K562 (cell line): ENCODE measurements at regions not wholly inside any gene's neighbourhood (a gene's known extent, or its start where the extent isn't known, plus 50 kb on each side); places are given as distances from the start of the nearest gene placed in this dataset.

Experiments
- ATAC-seq: fragments of 200-7000 bp; cut with Tn5 transposase; 3 replicates; pipeline ENCODE4 v1.9.1; 2020; ENCODE audit warnings: moderate library complexity
- BruUV-seq: library from RNA; stranded (reverse); fragments of 400-500 nt; replicated peaks from 2 replicates; lab custom pipeline; 2021; lab: Mats Ljungman, UMichigan
- CTCF ChIA-PET: fragments of 300-600 bp; formaldehyde crosslinking; extraction: SDS; loops from one replicate; lab custom pipeline; 2021; ENCODE audit warnings: low intra/inter-chr PET ratio; lab: Yijun Ruan, JAX
- POLR2A ChIA-PET: fragments of 300-600, 350-650 bp; sonication (Branson Sonifier 250); formaldehyde crosslinking; extraction: SDS; loops from one replicate; lab custom pipeline; 2021; ENCODE audit warnings: antibody characterized with exemption, inconsistent platforms; lab: Yijun Ruan, JAX
- DNase-seq, 4 experiments: peaks; one replicate each; pipeline versions ENCODE4 v3.0.0 to v3.0.0-alpha.2; 2011 to 2018; ENCODE audit warnings: low spot score in 3 of 4, mixed read lengths in 3 of 4; ENCODE audit errors: extremely low read depth in 1 of 4
- FAIRE-seq: peaks from 2 replicates; lab custom pipeline; 2011; peaks lifted over from hg19 to GRCh38; lab: Jason Lieb, UNC
- H2AFZ ChIP-seq: 2 replicates; pipeline ENCODE4 v1.6.0; 2011; ENCODE audit warnings: low read depth, low read length, control low read depth, inconsistent platforms
- H3K27ac ChIP-seq: fragments of 200-600 bp; 3 replicates; pipeline ENCODE4 v1.8.0; 2011; ENCODE audit warnings: low read depth, mild to moderate bottlenecking, control low read depth, inconsistent platforms, low read length, moderate library complexity, mixed read lengths; ENCODE audit errors: extremely low read depth
- H3K27me3 ChIP-seq, 2 experiments: fragments of 300-600 bp in 1 of 2; 2 replicates in 1 of 2; 3 replicates in 1 of 2; pipeline versions ENCODE4 v1.6.0 to v1.8.0; 2011; ENCODE audit warnings: inconsistent platforms in 2 of 2, low read length in 2 of 2, mild to moderate bottlenecking in 1 of 2, mixed read lengths in 1 of 2, moderate library complexity in 1 of 2; ENCODE audit not compliant: control insufficient read depth in 2 of 2, insufficient read depth in 2 of 2
- H3K36me3 ChIP-seq: fragments of 300-600 bp; 3 replicates; pipeline ENCODE4 v1.8.0; 2011; ENCODE audit warnings: mild to moderate bottlenecking, low read length, inconsistent platforms; ENCODE audit not compliant: control insufficient read depth, insufficient read depth
- H3K4me1 ChIP-seq, 2 experiments: fragments of 200-600 bp in 1 of 2; replicated peaks in 1 of 2; 2 replicates in 1 of 2; 3 replicates in 1 of 2; pipeline versions ENCODE4 v1.5.1 to v1.8.0; 2011; ENCODE audit warnings: inconsistent platforms in 2 of 2, low read length in 2 of 2, mild to moderate bottlenecking in 1 of 2, mixed read lengths in 1 of 2, moderate library complexity in 1 of 2; ENCODE audit not compliant: control insufficient read depth in 2 of 2, insufficient read depth in 2 of 2
- H3K4me2 ChIP-seq: 2 replicates; pipeline ENCODE4 v1.6.1; 2011; ENCODE audit warnings: low read length, control low read depth, inconsistent platforms, mixed read lengths; ENCODE audit not compliant: insufficient read depth
- H3K4me3 ChIP-seq: fragments of 200-600 bp; sonication (generic), shearing (Covaris generic); 2 replicates; pipeline ENCODE4 v1.5.1; 2016; ENCODE audit warnings: control low read depth, inconsistent platforms
- H3K79me2 ChIP-seq: fragments of 200-600 bp; 3 replicates; pipeline ENCODE4 v1.8.0; 2011; ENCODE audit warnings: low read length, inconsistent platforms; ENCODE audit not compliant: control insufficient read depth, insufficient read depth
- H3K9ac ChIP-seq, 2 experiments: 2 replicates each; pipeline versions ENCODE4 v1.6.0 to v1.6.1; 2011; ENCODE audit warnings: low read depth in 2 of 2, low read length in 2 of 2, control low read depth in 1 of 2, inconsistent platforms in 1 of 2, mild to moderate bottlenecking in 1 of 2, mixed read lengths in 1 of 2; ENCODE audit not compliant: insufficient read depth in 1 of 2
- H3K9me1 ChIP-seq: one replicate; pipeline ENCODE4 v1.6.0; 2011; ENCODE audit warnings: inconsistent platforms, mild to moderate bottlenecking, low read length, moderate library complexity; ENCODE audit not compliant: control insufficient read depth, insufficient read depth
- H3K9me3 ChIP-seq: replicated peaks from 2 replicates; pipeline ENCODE4 v1.5.1; 2011; ENCODE audit warnings: low read depth, low read length, inconsistent platforms; ENCODE audit not compliant: control insufficient read depth, insufficient read depth
- H4K20me1 ChIP-seq: replicated peaks from 2 replicates; pipeline ENCODE4 v1.6.1; 2011; ENCODE audit warnings: low read length, inconsistent platforms, mixed read lengths; ENCODE audit not compliant: control insufficient read depth, insufficient read depth
- ATF7 ChIP-seq: fragments of 450-650 bp; IDR thresholded peaks from 2 replicates; pipeline ENCODE4 v1.7.1; 2014; ENCODE audit warnings: mild to moderate bottlenecking, moderate library complexity
- CAMTA2 ChIP-seq: fragments of 250-450 bp; sonication (Bioruptor Pico); conservative IDR thresholded peaks from 2 replicates; pipeline ENCODE4 v1.5.1; 2022
- DPF2 ChIP-seq: fragments of 450-650 bp; IDR thresholded peaks from 2 replicates; pipeline ENCODE4 v1.6.1; 2016
- ETV6 ChIP-seq, 3 experiments: fragments of 150-350 bp in 1 of 3; sonication (generic) in 1 of 3; formaldehyde crosslinking in 1 of 3; IDR thresholded peaks; 2 replicates each; pipeline versions ENCODE4 v1.6.1 to v1.8.0; 2014 to 2022; ENCODE audit warnings: borderline replicate concordance in 2 of 3, low read depth in 2 of 3, antibody characterized with exemption in 1 of 3, low read length in 1 of 3, mild to moderate bottlenecking in 1 of 3, missing genetic modification reagents in 1 of 3
- GTF2A2 ChIP-seq: IDR thresholded peaks from 2 replicates; pipeline ENCODE4 v1.6.1; 2016; ENCODE audit warnings: mild to moderate bottlenecking, missing genetic modification characterization, missing compliant biosample characterization
- HNRNPH1 ChIP-seq: fragments of 200-400 bp; formaldehyde crosslinking; optimal IDR thresholded peaks from 2 replicates; pipeline ENCODE3; 2017; ENCODE audit warnings: low read depth, mild to moderate bottlenecking, low read length, moderate library complexity
- HNRNPK ChIP-seq: fragments of 200-400 bp; formaldehyde crosslinking; IDR thresholded peaks from one replicate; pipeline ENCODE4 v1.6.1; 2018; ENCODE audit warnings: mild to moderate bottlenecking, low read depth, low read length; ENCODE audit not compliant: poor library complexity, severe bottlenecking
- OTX1 ChIP-seq: fragments of 450-650 bp; formaldehyde crosslinking; IDR thresholded peaks from 2 replicates; pipeline ENCODE4 v1.4.0; 2022; ENCODE audit warnings: mild to moderate bottlenecking
- PURB ChIP-seq: sonication (generic); formaldehyde crosslinking; IDR thresholded peaks from 2 replicates; pipeline ENCODE4 v1.9.0; 2021; ENCODE audit warnings: low read depth, mild to moderate bottlenecking, missing genetic modification reagents
- RB1 ChIP-seq: fragments of 450-650 bp; IDR thresholded peaks from 2 replicates; pipeline ENCODE4 v1.6.1; 2017; ENCODE audit warnings: low read depth, mild to moderate bottlenecking
- ZKSCAN8 ChIP-seq: fragments of 200-800 bp; sonication (Bioruptor generic); IDR thresholded peaks from 2 replicates; pipeline ENCODE4 v1.6.1; 2016; ENCODE audit warnings: missing genetic modification characterization, missing compliant biosample characterization
- ZNF444 ChIP-seq: fragments of 250-450 bp; sonication (Bioruptor Pico); IDR thresholded peaks from 2 replicates; pipeline ENCODE4 v1.4.0; 2020; ENCODE audit warnings: mild to moderate bottlenecking, moderate library complexity
- ZNF696 ChIP-seq: fragments of 250-450 bp; sonication (Bioruptor Pico); conservative IDR thresholded peaks from 2 replicates; pipeline ENCODE4 v1.4.0; 2020; ENCODE audit warnings: mild to moderate bottlenecking, moderate library complexity
- ZNF764 ChIP-seq: fragments of 250-450 bp; sonication (Bioruptor Pico); IDR thresholded peaks from 2 replicates; pipeline ENCODE4 v1.4.0; 2020; ENCODE audit warnings: low read depth, mild to moderate bottlenecking, moderate library complexity
- ZNF778 ChIP-seq: fragments of 450-650 bp; formaldehyde crosslinking; IDR thresholded peaks from 2 replicates; pipeline ENCODE4 v1.4.0; 2020; ENCODE audit warnings: mild to moderate bottlenecking, moderate library complexity
- ZZZ3 ChIP-seq: fragments of 450-650 bp; IDR thresholded peaks from 2 replicates; pipeline ENCODE4 v1.6.1; 2016; ENCODE audit warnings: antibody characterized with exemption, mild to moderate bottlenecking, moderate library complexity
- WGBS: fragments of 100-300 bp; shearing (Covaris generic); methylation state at CpG from one replicate; pipeline ENCODE4 v1.1.6; 2016; ENCODE audit warnings: low coverage, mixed read lengths; ENCODE audit not compliant: insufficient coverage; ENCODE audit errors: missing lambda C conversion rate; 5-methylcytosine and 5-hydroxymethylcytosine counted together
- in situ Hi-C: fragments of 300-500 bp; cut with MboI; formaldehyde crosslinking; loops from 4 replicates; pipeline ENCODE4 v1.15.0; 2018; ENCODE audit warnings: inconsistent platforms, mixed read lengths
- intact Hi-C: fragments of 100-400 bp; cut with micrococcal nuclease; formaldehyde crosslinking; loops from 2 replicates; pipeline ENCODE4 v1.14.2; 2022
- TF ChIP-seq, protein P1 (sequence below), 3 experiments: IDR thresholded peaks in 2 of 3; conservative IDR thresholded peaks in 1 of 3; 2 replicates each; pipeline ENCODE4 v1.5.1; 2011 to 2012; ENCODE audit warnings: low read length in 3 of 3, mild to moderate bottlenecking in 3 of 3, control low read depth in 2 of 3, improper control_type of control experiment in 1 of 3, inconsistent platforms in 1 of 3, low read depth in 1 of 3, mixed read lengths in 1 of 3, moderate library complexity in 1 of 3; ENCODE audit not compliant: insufficient read depth in 2 of 3
- TF ChIP-seq, protein P2 (sequence below): fragments of 250-450 bp; sonication (Bioruptor Pico); IDR thresholded peaks from 2 replicates; pipeline ENCODE4 v1.5.0; 2022; ENCODE audit warnings: mild to moderate bottlenecking

DNA sequence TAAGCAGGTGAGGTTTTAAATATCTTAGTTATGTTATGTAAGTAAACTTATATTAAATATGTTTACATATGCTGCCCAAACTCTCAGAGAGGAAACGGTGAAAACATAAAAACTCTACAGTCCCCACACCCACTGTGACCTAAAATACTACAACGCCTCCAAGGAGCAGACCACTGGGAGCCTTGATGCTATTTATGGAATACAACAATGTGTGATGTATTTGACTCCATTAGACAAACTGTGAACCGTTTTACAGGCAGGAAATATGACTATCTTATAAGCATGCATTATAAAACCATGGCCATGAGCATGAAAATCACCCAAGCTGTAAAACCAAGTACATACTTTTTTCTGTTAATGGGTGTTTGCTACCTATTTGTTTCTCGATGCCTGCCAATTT, 379.5 kb upstream of the TBL1XR1 start:
- CTCF ChIA-PET: no interaction called here
- Histone ChIP-seq H3K27me3 (peaks cover 0 to 10% of the 10 kb centered on the region in 2 experiments; a peak in 1 of 5 replicates), H3K4me1 (no peaks in the 10 kb centered on the region), H3K9ac (no peak overlapping the region), H3K9me1 (no peaks in the 10 kb centered on the region), H3K4me3 (no peak overlapping the region), H3K9me3 (no peaks in the 10 kb centered on the region), H3K4me2 (no peak overlapping the region), H3K27ac (no peak overlapping the region), H2AFZ (no peak overlapping the region; the same call in 1 of the 2 replicates), H4K20me1 (no peaks in the 10 kb centered on the region), H3K79me2 (no peaks in the 10 kb centered on the region), H3K36me3 (no peaks in the 10 kb centered on the region)
- in situ Hi-C loops (no loop called here), intact Hi-C loops (no loop called here)
- ATAC-seq: no peak
- no TSS peak for BruUV-seq
- FAIRE-seq: no peak
- POLR2A ChIA-PET: no interaction called here
- WGBS: 18% methylated on average over 4 of the region's 4 CpGs
- DNase-seq: no peak
- no peak for TF ChIP-seq HNRNPH1
- TF ChIP-seq ZNF696 (CRISPR knock-in tag): no peak
- no peak for TF ChIP-seq PURB (CRISPR knock-in tag)
- no peak for TF ChIP-seq ETV6 (IDR thresholded peaks at IDR 0.05; ENCODE audit: borderline replicate concordance in 1 of 2, low read depth in 2 of 2, low read length in 1 of 2)
- no peak for TF ChIP-seq ETV6 (CRISPR knock-in tag; IDR thresholded peaks at IDR 0.05; ENCODE audit: borderline replicate concordance)
- TF ChIP-seq DPF2: no peak
- no peak for TF ChIP-seq RB1
- no peak for TF ChIP-seq ZKSCAN8 (CRISPR knock-in tag)
- no peak for TF ChIP-seq GTF2A2 (tag)
- no peak for TF ChIP-seq ZNF444
- TF ChIP-seq, protein P1, sequence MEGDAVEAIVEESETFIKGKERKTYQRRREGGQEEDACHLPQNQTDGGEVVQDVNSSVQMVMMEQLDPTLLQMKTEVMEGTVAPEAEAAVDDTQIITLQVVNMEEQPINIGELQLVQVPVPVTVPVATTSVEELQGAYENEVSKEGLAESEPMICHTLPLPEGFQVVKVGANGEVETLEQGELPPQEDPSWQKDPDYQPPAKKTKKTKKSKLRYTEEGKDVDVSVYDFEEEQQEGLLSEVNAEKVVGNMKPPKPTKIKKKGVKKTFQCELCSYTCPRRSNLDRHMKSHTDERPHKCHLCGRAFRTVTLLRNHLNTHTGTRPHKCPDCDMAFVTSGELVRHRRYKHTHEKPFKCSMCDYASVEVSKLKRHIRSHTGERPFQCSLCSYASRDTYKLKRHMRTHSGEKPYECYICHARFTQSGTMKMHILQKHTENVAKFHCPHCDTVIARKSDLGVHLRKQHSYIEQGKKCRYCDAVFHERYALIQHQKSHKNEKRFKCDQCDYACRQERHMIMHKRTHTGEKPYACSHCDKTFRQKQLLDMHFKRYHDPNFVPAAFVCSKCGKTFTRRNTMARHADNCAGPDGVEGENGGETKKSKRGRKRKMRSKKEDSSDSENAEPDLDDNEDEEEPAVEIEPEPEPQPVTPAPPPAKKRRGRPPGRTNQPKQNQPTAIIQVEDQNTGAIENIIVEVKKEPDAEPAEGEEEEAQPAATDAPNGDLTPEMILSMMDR (IDR thresholded peaks at IDR 0.05 in 2 of 3, conservative IDR thresholded peaks at IDR 0.05 in 1 of 3; ENCODE audit: insufficient read depth in 2 of 3, low read depth in 1 of 3, low read length in 3 of 3): no peak
- no peak for TF ChIP-seq OTX1 (CRISPR knock-in tag)
- TF ChIP-seq, protein P2, sequence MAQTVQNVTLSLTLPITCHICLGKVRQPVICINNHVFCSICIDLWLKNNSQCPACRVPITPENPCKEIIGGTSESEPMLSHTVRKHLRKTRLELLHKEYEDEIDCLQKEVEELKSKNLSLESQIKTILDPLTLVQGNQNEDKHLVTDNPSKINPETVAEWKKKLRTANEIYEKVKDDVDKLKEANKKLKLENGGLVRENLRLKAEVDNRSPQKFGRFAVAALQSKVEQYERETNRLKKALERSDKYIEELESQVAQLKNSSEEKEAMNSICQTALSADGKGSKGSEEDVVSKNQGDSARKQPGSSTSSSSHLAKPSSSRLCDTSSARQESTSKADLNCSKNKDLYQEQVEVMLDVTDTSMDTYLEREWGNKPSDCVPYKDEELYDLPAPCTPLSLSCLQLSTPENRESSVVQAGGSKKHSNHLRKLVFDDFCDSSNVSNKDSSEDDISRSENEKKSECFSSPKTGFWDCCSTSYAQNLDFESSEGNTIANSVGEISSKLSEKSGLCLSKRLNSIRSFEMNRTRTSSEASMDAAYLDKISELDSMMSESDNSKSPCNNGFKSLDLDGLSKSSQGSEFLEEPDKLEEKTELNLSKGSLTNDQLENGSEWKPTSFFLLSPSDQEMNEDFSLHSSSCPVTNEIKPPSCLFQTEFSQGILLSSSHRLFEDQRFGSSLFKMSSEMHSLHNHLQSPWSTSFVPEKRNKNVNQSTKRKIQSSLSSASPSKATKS (CRISPR knock-in tag): no peak
- no peak for TF ChIP-seq ATF7
- TF ChIP-seq CAMTA2: no peak
- no peak for TF ChIP-seq ZNF764
- no peak for TF ChIP-seq ZZZ3
- no peak for TF ChIP-seq HNRNPK
- no peak for TF ChIP-seq ZNF778 (CRISPR knock-in tag)
